UCSD-AML1 (cell line): ENCODE measurements at regions not wholly inside any gene's neighbourhood (a gene's known extent, or its start where the extent isn't known, plus 50 kb on each side); places are given as distances from the start of the nearest gene placed in this dataset.

Source experiments
- DNase-seq: peaks from one replicate; lab custom pipeline; 2025; ENCODE audit not compliant: unreplicated experiment; lab: John Stamatoyannopoulos, UW

DNA sequence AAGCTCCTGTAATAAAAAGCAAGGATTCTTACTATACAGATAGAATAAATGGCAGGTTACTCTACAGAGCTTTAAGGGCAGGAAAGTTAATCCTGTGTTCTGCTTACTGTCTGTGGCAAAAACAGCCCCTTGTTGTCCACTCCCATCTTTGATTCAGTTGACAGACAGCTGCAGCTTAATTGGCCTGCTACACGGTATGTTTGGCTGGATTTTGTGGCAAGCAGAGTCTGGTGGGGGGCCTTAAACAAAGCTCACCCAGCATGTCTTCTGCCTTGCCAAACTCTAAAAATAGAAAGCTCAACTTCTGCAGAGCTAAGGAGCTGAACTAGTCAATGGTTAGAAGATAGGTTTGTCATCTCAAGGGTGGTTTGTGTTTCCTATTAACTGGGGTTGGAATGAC, 407.2 kb downstream of the HLX start:
- DNase-seq = no peak

DNA sequence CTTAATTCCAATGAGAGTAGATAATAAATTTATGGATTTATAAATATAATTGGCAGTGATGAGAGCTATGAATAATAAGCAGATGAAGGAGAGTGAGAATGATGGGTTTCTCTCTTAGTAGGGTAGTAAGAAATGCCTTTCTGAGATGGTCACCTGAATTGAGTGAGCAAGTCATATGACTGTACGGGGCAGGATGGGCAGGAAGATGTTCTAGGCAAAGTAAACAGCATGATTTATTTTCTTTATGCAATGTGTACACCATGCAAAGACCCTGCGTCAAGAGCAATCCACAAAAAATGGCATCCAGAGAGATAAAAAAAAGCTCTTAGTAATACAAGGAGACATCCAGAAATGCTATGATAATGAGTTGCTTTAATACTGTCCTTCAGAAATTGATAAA, 409.9 kb downstream of the HLX start:
- no peak for DNase-seq

DNA sequence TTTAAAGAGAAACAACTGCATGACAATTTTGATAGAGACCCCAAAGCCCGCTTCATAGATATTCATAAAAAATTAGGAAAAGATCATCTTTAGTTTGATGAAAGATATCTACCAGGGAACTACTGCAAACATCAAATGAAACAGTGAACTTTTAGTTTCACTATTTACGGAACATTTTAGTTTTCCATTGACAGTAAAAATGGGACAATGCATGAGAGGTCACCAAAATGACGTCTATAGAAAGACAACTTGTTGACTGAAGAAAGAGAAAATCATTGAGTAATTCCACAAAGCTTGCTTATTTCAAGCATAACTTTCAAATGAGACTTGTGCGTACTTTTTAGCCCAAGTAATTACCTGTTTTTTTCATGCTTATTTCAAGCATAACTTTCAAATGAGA, 411.4 kb downstream of the HLX start:
- no peak for DNase-seq

DNA sequence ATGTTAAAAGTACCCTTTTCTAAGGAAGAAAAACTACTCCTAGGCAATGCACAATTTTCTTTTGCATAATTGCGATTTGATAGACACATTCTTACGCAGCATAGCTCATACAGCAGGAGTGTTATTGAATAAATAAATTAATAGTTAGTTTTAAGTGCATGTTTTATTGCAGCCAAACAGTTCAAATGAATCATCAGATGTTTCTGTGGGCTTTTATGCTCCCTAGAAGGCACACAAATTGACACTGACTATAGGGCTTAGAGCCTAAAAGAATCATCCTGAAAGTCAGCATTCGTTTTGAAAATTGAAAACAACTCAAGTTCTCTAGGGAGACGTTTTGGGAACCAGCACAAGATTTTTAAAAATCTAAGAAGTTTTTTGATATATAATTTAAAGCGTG, 411.9 kb downstream of the HLX start:
- no peak for DNase-seq

DNA sequence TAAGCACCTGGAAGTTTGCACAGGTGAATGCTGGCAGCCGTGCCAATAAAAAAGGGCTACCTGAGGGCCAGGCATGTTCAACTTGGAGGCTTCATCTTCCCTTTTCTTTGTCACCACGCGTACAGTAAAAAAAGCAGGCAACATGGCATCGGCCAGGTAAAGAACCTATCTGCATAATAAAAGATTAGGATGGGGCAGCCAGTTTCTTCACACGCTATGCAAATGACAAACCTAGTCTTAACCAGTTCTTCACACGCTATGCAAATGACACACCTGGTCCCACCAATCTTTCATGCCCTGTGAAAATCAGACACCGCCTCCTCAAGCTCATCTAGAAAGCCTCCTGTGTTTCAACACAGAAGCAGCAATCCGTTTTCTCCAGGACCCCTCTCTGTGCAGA, 413.4 kb downstream of the HLX start:
- no peak for DNase-seq

DNA sequence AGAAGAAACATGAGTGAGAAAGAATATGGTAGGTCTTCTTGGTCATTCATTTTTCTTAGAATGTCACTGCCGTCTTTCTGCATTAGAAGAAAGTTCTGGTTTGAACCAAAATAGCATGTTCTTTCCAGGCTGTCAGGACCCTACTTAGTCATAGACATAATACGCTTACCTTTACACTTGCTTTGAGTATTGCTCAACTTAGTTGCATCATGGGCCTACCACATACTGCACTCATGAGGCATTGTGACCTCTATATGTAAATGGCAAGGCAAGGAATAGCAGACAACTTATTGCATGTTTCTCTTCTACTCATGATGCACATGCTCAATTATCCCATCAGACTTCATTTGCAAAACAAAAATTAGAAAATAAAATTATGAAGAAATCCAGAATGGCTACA, 415.0 kb downstream of the HLX start:
- DNase-seq = no peak

DNA sequence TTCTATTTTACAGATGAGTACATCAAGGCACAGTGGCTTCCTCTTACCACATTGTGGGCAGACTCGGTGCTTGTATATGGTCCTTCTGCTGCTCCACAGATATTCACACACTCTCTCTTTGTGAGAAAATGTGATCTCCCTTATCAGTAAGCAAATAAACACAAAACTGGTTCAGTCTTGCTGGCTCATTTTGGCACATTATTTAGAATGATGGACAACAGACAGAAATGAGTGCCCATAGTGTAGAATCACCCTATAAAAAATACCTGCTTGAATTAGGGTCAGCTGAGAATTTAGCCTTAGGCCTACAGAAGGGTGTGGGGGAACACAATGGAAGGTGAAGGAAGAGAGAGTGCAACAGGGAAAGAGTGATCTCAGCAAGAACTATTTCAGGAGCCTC, 423.1 kb downstream of the HLX start:
- DNase-seq = no peak

DNA sequence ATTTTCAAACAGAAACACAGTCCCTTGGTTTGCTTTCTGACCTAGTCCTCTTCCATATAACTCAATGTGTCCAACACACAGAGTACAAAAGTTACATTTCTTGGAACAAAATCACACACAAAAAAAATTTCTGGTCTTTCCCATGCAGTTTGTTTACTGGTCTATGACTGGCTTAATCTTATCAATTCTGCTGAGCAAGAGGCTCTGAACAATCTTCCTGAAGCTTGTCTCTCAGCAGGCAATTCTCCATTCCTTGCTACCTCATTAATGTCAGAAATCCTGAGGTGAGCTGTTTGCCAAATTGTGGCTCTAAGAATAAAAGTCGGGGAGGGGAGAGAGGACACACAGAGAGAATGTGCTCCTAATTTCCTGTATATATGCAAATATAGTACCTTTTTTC, 423.6 kb downstream of the HLX start:
- DNase-seq = no peak

DNA sequence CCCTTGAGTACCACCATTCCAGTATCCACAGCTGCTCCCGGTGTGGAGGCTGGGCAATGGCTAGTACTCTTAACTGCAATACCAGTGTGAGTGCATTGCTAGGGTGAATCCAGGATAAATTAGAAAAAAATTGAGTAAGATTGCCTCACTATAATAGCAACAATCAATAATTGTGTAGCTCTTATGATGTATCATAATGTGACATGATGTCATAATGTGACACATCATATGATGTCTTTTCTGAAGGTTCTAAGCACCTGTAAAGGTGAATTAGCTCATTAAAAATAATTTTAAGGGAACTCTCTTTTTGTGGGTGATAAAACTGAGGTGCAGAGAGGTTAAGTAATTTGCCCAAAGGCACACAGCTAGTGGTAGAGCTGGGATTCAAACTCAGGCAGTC, 424.4 kb downstream of the HLX start:
- DNase-seq = no peak

DNA sequence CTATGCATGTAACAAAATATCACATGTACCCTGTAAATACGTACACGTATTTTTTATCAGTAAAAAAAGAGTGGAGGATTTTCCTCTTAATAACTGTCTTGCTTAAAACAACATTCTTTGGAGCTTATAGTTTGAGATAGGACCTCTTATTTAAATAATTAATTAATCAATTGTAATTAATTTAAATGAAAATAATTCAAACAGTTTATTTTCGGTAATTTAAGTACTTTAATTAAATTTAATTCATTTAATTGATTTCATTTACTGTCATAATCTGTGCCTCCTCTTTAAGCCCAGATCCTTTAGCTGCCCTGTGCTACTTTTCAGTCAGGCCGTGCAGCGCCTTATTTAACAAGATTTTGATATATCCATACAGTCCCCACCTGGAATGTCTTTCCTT, 427.0 kb downstream of the HLX start:
- DNase-seq = no peak

DNA sequence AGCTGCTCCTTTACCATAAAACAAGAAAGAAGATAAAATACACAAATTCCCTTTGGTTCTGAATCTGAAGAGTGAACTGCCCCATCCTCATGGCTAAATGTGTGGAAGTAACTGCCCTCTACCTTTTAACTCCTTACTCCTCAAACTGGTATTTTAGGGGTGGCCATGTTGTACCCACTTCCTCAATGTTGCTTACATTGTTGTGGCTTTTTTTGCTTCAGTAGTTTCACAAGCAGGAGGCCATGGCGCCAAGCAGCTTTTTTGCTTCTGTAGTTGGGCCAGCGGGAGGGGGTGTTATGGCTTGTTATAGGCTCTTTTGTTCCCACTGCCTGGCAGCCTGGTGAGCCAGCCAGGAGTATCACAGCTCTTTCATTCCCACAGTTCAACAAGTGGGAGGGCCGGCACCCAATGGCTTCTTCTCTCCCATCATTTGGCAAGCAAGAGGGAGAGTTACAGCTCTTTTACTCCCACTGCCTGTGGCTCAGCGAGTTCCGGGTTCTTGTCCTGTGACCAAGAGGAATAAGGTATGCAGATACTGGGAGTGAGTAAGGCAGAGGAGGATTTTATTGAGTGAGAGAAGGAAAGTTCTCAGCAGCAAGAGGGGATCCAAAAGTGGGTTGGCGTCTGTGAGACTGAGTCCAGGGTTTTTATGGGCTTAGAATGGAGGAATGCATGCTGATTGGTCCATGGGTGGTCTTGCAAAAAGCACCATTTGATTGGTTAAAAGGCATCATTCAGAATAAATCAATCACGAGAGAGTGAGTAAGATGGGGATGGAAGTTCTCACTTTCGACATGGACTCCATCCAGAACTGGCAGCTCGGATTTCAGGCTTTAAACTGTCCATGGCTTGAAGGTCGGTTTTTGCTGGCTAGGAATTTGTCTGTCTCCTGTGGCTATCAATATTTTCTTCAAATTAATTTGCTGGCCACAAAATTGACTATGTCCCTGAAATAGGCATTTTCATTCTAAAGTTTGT, 429.6 kb downstream of the HLX start:
- DNase-seq = no peak

DNA sequence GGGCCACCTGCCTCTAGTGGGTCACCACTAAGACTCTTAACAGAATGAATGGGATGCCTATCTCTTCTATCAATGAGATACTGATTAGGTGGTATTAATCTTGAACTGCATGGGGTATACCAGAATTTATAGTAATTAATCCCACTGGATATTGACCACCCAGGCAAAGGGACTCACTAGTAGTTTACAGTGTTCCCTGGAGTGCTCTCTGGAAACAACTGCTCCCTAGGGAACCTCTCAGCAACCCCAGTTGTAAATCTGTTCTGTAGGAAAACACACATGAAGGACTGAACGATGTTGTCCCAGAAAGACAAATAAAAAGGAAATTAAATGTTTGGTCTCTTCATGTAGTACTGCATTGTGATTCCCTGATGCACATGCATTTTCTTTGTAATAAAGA, 430.5 kb downstream of the HLX start:
- no peak for DNase-seq

DNA sequence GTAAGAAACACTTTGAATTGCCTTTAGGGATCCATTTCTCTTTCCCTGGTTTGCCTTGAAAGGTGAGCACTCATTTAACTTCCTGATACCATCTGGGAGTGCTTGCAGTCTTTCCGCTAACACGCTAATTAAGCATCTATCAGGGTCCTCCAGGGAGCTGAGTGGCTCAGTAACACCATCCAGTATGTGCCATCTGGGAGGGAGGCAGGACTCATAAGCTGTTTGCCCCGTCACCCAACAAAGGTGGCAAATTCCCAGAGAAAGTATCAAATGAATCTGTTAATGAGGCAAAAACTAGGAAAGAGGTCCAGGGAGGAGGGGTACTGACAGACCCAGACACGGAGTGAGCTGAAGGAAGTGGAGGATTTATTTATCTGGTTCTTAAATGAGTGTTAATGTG, 430.9 kb downstream of the HLX start:
- no peak for DNase-seq

DNA sequence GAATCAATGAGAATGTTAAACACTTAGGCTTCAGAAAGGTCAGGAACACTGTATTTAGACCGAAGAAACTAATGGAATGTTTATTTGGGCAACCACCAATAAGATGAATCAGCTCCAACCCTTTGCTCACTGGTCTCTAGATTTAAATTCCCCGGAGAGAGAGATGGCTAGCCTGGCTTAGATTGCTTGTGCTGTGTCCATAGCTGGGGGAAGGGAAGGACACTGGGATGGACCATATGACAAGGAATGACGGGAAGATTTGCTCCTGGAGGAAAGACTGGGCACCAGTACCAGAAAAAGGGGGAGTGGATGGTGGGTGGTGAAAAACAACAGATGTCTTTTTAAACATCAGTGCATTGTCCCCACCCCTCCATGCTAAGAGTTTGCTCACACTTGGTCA, 426.6 kb downstream of the DUSP10 start:
- DNase-seq = no peak

DNA sequence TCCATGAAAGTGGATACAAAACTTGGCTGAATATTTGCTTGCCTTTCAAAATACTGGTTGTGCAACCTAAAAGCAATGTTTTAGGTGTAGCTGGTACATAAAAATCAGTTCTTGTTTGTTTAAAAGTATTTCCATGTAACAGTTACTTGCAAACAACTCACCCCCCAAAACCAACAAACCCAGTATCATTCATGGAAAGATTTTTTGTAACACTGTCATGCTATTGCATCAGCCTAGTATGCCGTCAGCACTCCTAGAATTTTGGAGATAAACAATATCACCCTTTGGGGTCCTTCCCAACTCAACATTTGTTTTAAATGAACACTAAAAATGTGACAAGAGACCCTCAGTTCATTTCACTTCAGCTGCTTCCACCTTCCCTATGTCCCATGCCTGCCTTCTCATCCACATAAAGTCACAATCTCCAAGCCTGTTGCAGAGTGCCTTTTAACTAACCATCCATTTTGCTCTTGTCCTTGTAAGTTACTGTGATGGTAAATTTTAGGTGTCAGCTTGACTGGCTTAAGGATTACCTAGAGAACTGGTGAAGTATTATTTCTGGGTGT, 425.3 kb downstream of the DUSP10 start:
- no peak for DNase-seq

DNA sequence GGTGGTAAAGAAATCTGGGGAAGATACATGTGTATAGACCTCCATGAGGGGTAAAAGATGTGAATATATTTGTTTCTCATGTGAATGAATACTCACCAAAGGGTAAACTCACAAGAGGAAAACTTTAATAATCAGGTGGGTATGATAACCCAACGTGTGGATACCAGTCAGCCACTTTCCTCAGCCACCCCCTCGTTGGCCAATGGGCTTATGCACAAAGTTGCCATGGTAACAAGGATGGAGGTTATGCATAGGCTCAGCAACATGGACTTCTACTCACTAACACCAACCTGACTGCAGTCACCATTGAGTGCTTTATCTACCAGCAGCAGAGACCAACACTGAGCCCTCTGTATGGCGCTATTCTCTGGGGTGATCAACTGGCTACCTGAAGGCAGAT, 424.4 kb downstream of the DUSP10 start:
- DNase-seq = no peak

DNA sequence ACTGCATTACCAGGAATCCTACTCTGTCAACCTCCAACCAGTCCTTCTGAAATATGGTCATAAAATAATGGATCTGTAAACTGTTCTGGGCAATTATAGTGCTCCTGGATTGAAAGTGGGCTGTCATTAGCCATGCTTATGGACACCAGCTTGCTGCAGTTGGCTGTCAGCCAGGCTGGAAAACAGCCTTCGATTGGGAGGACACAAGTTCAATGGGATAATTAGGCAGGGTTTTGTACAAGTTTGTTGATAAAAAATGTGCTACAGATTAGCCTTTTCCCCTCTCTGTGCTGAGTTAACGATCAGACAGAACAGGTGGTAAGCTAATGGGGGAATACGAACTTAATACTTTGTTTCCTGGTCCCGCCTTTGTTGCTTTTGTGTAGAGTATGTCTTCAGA, 413.9 kb downstream of the DUSP10 start:
- no peak for DNase-seq

DNA sequence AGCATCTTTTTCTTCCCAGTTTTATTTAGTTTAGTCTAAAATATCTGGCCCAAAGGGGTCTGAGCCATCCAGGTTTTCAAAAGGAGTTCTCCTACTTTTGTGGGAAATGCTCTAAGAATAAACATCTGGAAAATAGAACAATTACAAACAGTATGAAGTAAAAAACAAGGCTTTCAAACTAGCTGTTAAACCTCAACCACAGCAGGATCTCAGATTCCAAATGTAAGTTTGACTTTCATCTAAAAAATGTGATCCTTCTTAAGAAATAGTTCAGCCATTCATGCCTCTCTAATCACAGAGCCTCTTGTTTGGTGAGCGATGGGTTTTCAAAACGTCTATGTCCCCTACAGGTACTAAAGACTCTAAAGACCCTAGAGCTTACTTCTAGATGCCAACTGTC, 413.5 kb downstream of the DUSP10 start:
- no peak for DNase-seq

DNA sequence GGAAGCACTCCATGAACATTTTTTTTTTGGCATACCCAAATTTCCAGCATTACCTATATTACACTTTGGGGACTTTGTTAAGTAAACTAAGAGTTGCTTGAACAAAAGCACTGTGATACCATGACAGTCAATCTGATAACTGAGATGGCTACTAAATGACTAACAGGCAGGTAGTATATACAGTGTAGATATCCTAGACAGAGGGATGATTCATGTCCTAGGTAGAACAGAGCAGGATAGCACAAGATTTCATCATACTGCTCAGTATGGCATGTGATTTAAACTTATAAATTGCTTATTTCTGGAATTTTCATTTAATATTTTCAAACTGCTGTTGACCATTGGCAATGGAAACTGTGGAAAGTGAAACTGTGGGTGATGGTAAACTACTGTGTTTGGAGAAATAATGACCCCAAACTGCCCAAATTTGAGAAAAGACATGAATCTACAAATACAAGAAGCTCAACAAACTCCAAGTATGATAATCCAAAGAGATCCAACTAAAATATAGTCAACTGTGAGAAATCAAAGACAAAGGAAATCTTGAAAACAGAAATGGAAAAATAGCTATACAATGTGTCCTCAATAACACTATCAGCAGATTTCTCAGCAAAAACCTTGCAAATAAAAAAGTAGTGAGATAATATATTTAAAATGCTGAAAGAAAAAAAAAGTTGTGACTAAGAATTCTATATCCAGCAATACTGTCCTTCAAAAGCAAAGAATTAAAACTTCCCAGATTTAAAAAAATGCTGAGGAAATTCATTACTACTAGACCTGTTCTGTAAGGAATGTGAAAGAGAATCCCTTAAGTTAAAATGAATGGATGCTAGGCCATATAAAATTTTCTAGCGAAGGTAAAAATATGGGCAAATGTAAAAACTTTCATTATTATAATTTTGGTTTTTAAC, 410.4 kb downstream of the DUSP10 start:
- no peak for DNase-seq

DNA sequence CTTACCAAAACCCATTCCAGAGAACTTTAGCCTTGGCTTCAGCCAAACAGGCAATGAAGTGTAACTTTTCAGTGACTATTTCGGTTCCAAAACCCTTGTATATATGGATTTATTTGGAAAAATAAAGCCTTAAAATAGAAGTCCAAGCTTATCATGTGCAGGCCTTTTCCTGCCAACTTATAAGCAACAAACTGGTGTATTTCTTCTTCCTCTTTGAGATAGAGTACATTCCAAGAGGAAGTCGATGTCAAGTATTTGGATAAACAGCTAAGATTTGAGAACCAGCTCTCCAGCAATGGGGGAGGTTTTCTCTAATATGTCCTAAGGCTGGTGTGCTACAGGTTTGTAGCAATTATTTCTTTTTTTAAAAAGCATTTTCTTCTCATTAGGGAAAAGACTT, 407.8 kb downstream of the DUSP10 start:
- DNase-seq = no peak

DNA sequence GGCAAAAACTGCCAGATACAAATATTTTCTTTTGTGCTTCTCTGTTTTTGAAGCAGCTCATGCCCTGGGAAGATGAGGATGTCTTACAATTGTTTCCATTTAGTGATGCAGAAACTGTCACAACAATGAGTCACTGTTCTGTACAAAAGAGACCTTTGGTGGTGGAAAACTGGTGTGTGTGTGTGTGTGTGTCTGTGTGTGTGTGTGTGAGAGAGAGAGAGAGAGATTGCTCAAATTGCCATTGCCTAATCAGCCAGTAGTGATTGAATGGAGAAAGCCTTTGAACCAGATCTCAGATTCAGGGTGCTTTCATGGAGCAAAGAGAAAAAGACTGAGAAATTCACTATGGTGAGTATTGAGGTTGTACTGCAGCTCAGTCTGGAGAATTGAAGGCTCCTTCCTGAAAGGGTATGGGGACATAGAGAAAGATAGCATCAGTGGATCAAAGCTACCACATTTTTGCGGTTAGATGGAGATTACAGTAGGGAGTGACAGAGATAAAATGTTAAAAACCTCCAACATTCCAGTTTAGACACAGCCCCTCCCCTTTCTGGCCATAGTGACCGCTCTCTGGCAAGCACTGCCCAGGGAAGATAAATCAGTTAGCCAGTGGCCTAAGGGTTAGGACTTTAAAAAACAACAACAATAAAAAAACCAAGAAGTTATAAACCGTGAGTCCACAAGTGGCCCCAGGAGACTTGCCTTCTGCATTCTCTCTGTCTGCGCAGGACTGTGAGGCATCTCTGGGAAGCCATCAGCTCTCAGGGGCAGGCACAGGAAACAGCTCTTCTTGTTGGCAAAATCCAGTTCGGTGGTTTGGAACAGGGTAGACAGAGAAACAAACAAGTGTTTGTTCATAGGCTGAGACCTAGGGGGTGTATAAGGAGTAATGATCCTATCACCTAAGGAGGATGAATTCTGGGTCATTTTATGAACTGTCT, 406.5 kb downstream of the DUSP10 start:
- no peak for DNase-seq
